ENCODE measurements at regions not wholly inside any gene's neighbourhood (a gene's known extent, or its start where the extent isn't known, plus 50 kb on each side); places are given as distances from the start of the nearest gene placed in this dataset.
"Not testable (repeated sequence)": the region's sequence is repeated elsewhere in the genome, so short reads cannot be mapped to it uniquely, and the experiment has no call there.

DNA sequence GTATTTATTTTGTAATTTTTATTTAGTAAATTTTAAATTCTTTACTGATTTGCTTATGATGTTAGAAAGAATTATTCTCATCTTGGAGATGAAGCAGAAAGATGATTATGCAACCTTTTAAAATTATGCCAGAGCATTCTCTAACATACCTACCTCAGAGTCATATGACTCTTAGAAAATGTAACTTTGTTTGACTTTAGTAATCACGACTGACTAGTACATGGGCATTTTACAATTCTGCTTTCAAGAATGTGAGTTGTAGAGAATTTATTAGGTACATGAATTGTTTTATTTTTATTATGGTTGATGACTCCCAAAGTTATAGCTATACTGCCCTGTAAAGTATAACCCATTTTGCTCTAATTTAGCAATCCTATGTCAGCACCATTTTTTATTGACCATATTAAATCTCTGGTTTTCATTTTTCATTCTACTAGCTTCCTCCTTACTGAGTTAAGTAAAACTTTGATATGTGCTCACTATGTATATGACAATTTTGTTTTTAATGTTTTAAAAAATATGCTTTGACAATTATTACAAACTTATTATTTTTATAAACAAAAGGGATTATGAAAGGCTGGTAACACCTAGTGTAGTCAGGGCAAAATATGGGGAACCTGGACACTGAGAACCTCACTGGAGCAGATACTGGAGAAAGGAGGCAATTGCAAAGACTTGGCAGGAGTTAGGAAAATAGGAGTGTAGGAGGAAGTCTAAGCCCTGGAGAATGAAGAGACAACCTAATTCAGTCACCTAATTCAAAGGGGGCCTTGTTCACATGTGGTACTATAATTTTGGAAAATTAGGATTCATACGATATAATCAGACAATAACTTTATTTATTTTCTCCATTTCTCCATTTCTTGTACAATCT is 249.7 kb upstream of the DAB2 start:
- no peak for DNase-seq

DNA sequence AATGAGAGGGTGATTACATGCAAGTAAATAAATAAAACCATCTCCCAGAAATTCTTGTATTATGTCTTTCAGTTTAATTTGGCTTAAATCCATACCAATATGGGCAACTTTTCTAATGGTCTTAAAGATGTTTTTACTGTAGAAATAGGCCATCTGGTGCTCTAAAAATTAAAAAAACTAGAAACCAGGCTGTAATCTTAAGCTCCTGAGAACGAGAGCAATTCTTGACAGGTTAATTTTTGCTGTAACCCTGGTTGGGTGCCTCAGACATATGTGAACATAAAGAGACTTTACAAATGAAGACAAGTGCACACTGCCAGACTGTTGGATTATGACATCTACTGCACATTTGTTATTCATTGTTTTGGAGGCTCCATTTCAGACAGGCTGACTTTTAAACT is 246.8 kb upstream of the DAB2 start:
- DNase-seq = no peak

DNA sequence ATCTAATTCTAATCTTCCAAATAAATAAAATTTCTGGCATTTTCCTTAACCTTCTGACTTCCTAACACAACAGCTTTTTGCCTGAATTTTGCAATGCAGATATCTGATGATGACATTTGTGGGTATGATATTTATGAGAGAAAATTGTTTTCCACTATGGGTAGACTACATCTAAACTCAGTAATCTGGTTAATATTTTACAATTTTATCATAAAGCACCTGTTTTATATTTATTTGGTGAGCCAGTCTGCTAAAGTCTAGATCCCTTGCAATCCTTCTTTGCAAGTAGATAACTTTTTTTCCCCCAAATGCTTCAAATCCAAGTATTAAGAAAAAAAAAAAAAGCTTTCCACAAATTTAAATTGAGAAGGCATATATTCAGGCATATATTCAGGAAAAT is 246.2 kb upstream of the DAB2 start:
- no peak for DNase-seq

DNA sequence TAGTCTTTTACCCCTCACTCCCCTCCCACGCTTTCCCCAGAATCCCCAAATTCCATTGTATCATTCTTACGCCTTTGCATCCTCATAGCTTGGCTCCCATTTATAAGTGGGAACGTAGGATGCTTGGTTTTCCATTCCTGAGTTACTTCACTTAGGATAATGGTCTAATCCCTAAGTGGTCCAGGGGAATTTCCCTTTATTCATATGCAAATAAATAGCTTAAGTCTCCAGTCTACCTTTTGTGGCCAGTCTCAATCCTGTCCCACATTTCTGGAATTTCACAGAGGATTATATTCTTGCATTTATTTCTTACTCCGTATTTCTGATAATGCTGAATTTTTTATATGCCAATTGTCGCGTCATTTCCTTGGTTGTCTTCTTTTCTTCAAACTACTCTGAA is 245.6 kb upstream of the DAB2 start:
- DNase-seq = no peak

DNA sequence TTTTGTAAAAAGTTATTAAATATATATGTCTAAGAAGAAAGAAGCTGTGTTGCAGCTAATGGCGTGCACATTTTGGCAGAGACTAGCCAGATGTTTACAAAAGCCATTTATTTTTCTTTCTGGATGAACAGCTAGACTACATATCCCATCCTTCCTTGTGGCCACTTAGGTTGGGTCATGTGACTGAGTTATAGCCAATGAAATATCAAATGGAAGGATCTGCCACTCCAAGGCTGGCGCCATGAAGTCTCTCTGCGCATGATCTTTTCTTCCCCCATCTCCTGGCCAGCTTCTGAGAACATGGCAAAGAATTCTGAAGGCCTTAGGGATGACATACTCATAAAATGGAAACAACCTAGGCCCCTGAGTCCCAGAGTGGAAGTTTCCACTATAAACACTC is 244.2 kb upstream of the DAB2 start:
- no peak for DNase-seq

DNA sequence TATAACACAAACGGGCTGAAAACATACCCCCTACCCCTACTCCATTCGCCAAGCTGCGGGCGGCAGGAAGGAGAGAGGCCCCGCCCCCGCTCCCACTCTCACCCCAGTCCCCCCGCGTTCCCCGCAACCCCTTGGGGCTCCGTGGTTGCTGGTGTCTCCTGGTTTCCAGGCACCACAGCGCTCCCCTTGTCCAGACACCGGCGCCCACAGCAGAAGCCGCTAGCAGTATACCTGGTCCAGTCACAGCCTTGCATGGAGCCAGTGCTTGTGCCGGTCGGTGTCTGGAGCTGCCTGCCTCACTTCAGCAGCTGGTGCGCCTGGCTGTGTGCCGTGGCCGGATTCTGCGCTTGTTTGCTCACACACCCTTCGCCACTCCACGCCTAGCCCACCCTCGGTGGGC is 240.5 kb upstream of the DAB2 start:
- DNase-seq = no peak

DNA sequence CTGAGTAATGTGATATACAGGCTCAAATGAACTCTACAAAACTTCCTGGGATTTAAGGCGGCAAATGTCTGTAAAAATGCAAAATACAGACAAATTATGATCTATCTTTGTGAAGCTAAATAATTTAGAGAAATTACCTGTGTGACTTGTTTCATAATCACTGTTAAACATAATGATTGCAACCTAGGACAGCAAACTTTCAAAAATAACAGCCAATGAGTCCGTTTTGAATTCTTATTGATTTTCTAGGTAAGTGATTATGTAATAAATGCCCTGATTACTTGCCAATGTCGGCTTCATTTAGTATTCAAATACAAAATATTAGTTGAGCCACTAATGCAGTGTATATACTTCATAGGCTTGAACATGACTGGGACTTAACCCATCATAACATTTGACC is 238.2 kb upstream of the DAB2 start:
- no peak for DNase-seq

DNA sequence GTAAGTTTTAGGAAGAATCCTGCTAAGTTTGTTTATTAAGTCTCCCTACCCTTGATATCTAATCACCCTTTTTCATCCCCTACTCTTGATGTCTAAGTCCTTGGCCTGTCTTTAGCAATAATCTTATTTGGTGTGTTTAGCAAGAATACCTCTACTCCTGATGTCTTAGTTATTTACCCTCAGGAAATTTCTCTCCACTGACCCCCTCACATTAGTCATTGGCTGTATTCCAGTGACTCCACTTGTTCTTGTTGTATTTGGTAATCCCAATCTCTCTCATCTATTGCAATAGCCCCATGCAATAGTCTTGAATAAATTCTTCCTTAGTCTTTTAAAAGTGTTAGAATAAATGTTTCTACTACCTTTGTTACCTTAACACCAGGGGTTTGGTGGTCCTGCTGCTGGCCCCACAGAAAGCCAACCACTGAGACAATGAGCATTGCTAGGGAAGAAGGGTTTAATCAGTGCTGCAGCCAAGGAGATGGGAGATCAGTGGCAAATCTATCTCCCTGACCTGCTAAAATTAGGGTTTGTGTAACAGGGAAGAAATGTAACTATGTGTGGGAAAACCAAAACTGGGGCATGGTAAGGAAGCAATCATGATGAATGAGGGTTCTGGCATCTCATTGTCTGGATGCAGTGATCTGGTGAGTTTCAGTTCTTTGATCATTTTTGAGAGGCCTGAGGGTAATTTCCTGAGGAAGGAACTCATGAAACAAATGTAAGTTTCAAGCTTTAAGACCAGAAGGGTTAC is 236.4 kb upstream of the DAB2 start:
- no peak for DNase-seq

DNA sequence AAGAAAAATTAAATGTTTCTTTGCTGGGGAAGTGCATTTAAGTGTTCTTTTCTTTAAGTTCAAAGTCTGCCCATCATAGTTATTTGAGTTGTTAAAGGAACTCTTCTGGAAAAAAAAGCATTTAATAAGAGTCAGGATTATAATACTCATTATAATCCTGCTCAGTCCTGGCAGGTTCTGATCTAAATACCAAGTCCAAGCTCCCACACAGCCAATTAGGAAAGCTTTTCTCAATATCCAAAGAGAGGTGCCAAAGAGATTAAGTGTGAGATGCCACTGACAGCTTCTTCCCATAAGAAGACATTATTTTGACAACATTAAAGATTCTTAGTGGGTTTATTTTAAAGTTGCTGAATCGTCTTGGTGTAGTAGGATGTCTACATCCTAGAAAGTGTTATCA is 235.2 kb upstream of the DAB2 start:
- DNase-seq = no peak

DNA sequence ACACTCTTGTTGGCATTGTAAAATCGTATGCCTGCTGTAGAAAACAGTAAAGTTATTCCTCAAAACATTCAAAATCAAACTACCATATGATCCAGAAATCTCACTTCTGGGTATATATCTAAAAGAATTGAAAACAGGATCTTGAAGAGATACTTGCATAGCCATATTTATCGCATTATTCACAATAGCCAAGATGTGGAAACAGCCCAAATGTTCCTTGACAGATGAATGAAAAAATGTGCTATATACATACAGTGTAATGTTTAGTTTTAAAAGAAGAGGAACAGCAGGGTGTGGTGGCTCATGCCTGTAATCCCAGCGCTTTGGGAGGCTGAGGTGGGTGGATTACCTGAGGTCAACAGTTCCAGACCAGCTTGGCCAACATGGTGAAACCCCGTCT is 234.1 kb upstream of the DAB2 start:
- DNase-seq = no peak

DNA sequence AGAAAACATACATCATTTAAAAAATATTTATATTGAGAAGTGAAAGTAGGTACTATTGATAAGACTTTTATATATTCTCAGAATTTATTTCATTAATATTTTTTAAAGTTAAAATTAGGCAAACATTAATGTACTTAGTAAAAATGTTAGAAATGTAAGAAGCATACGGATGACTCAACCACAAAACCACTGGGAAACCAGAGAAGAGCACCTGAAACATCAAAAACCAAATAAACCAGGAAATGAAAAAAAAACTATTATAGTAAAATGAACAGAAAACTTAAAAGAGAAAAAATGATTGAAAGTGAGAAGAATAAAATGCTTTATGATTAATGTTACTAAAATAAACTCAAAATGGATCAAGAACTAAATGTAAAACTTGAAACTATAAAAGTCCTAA is 233.2 kb upstream of the DAB2 start:
- no peak for DNase-seq

DNA sequence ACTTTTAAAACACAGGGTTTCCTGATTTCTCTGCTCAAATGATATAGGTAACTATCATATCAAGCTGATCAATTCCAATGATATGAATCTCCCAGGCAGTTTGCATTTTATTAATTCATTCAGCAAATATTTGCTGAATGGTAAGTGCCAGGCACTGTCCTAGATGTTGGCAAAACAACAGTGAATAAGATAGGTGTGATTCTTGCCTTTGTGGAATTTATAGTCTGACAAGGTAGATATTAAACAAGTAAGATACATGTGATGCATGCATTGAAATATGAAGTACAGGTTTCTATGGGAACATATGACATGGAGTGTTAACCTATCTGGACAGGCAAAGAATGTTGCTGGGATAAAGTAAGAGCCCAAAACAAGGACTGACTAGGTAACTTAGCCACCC is 231.8 kb upstream of the DAB2 start:
- DNase-seq = no peak

DNA sequence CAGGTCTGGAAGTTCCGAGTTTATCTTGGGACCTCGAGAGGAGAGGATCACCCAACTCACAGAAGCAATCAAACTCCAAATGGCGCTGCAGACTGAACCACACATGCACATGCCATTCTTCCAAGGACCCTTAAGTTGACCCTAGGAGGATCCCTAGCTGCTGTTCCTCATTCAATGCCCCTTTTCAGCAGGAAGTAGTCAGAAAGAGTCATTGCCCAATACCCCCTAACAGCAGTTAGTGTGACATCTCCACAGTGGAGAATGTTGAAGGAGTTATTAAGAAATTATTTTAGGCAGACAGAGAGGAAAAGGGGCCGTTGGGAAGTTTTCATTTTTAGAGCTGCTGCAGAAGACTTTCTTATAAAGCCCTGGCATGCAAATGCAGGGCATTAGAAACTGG is 229.9 kb upstream of the DAB2 start:
- no peak for DNase-seq

DNA sequence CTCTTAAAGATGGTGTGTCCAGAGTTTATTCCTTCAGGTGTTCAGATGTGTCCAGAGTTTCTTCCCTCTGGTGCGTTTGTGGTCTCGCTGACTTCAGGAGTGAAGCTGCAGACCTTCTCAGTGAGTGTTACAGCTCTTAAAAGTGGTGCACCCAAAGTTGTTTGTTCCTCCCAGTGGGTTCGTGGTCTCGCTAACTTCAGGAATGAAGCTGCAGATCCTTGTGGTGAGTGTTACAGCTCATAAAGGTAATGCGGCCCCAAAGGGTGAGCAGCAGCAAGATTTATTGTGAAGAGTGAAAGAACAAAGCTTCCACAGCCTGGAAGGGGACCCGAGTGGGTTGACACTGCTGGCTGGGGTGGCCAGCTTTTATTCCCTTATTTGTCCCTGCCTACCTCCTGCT is 227.7 kb upstream of the DAB2 start:
- DNase-seq = not testable (repeated sequence)

DNA sequence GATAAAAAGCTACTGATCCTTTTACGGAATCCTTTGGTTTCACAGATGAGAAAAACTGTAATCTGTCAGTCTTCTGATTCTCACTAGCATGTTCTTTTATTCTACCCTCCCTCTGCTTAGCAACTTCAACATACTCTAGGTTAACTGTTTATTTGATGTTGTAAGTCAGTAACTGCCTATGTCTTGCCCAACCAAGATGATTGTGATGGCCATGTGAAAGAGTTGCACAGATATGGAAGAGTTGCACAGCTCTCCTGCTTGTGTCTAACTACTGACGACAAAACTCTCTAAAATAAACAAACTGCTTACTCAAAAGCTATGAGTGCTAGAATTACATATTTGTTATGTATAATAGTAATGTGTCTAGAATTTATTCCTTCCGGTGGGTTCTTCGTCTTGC is 227.3 kb upstream of the DAB2 start:
- DNase-seq = no peak

DNA sequence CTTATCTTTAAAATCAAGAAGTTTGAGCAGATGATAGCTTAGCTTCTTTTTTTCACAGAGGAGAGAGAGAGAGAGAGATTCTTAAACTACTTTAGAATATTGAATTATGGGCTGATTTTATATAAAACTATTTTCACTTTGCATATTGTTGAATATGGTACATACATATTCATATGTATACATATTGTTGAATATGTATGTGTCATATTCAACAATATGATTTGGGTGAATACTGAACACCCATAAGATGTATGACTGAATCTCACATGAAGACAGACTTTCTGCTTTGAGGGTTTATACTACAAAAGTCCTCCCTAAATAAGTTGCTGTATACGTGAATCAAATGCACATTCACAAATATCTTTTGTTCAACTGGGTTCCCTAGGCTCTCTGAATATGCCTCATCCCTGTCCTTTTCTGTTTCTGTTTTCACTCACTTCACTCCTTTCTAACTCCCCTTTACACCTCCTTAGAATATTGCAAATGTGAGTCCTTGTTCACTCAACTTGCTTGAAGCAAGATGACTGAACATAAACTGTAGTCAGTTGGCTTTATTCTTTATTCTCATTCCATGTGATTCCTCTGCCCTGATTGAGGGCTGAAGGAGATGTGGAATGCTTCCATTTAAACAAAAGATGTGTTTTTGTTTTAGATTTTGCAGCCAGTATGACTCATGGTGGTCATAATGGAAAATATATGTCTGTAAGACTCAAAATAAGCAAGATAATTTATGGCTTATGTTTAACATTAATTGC is 225.4 kb upstream of the DAB2 start:
- DNase-seq = no peak

DNA sequence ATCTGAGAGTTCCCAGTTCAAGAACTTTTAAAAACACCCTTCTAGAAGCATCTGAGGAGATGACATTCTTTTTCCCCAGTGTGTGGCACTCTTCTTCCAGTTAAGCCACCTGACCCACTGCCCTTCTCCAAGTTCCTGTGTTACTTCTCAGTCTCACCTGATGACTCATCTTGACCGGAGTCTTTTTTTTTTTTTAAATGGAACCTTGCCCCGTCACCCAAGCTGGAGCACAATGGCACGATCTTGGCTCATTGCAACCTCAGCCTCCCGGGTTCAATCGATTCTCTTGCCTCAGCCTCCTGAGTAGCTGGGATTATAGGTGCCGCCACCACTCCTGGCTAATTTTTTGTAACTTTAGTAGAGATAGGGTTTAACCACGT is 224.1 kb upstream of the DAB2 start:
- no peak for DNase-seq

DNA sequence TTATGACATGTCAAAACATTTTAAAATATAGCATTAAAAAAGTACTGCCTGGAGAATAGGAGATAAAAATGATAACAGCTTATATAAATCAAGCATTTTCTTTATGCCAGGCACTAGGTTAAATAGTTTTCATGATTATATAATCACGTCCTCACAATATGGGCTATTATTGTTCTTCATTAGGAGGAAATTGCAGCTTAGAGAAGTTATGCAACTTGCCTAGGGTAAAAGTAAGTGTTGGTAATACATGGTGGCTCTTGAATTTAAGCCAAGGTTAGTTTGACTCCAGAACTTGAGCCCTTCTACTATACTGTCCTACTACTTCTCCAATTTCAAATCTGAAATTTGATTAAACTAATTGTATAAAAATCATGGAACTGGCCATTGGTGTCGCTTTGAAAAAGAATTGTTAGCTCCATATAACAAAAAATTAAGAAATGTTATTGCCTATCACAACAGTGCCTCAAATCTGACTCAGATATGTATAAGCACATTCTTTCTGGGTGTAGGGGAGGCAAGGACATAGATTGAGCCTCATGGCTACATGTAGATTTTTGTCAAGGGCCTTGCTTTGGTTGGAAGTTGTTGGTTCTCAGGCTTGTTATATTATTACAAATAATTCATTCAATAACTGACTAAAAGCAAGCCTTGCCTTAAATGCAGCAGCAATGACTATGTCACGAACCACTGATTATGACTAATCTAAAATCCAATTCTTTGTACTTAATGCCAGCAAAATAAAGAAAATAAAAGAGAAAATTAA is 223.5 kb upstream of the DAB2 start:
- DNase-seq = no peak

DNA sequence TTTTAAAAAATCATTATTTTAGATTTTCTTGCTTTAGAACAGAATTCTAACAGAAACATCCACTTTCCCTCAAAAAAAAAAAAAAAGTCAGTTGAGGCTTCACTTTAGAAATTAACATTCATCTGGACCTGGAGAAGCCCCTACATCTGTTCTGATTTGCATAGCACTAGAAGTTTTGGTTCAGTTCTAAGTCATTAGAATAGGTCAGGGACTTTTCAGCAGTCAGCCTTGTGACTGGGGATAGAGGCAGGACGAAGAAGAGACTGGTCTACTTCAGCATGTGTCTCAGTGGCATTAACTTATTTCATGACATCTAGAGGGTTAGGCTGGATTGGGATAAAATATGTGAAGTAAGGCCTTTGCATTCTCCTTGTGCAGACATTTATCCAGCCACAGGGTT is 215.8 kb upstream of the DAB2 start:
- no peak for DNase-seq

DNA sequence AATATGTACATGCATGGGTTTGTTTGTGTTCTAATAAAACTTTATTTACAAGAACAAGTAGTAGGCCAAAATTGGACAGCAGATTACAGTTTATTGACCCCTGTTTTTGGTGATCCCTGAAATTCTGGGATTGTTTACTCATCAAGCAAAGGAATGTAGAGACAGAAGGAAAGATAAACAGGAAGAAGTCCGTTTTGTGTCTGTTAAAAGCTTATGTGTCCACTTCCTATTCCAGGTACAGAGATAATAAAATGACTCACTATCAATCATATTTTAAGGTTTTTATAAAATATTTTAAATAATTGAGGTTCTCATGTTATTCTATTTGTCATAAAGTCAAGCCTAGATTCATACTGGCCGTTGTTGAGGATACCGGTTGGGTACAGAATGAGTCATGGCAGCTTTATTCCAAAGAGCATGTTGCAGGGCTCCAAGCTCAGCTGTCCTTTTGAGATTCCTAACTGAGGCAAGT is 214.9 kb upstream of the DAB2 start:
- DNase-seq = no peak

DNA sequence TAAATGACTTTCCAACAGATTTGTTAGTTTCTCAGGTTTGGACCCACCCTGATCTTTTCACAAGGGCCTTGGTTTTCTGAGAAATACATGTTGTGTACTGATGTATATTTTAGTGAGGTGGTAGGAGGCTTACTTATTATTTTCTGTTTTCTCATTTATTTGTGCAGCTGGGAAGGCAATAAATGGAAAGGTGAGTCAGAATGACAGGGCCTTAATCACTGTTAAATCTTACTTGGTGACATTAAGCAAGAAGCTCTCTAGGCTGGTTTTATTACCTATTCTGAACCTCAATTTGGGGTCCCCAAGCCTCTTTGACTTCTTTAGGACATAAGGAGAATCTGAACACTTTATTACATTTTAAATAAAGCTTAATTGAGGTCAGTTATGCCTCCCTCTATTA is 214.0 kb upstream of the DAB2 start:
- no peak for DNase-seq

DNA sequence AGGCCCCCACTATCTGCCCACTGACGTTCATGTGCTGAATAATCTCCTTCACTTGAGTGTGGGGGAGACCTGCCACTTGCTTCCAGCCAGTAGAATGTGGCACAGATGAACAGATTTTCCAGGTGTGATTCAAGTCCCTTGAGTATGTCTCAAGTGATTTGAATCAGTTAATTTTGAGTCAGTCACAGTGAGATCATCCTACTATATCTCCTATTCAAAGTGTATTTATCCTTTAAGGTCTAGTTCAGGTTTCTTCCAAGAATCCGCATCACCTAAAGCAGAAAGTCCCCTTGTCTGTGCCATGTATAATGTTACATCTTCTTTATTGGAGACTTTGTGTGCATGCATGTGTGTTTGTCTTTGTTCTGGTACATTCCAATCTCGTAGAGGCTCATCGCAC is 208.3 kb upstream of the DAB2 start:
- no peak for DNase-seq

DNA sequence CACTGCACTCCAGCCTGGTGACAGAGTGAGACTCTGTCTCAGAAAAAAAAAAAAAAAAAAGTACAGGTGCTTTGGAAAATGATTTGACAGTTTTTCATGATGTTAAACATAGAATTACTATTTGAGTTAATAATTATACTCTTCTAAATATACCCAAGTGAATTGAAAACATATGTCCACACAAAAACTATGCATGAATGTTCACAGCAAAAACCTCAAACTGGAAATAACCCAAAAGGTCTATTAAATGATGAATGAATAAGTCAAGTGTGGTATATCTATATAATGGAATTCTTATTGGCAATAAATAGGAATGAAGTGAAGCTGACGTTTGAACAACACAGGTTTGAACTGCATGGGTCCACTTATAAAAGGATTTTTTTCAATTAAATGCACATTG is 207.2 kb upstream of the DAB2 start:
- DNase-seq = no peak

Measured in left hindlimb (tissue), 1 donor.